ENCODE measurements at regions not wholly inside any gene's neighbourhood (a gene's known extent, or its start where the extent isn't known, plus 50 kb on each side); places are given as distances from the start of the nearest gene placed in this dataset.

GRCh38 chr17:15122857-15123256, 142.3 kb downstream of the PMP22 start:
- TF ChIP-seq FOXP4 (CRISPR knock-in tag; IDR thresholded peaks at IDR 0.05): no peak
- TF ChIP-seq ATF3 (CRISPR knock-in tag; IDR thresholded peaks at IDR 0.05): no peak
- no peak for TF ChIP-seq ZNF747 (CRISPR knock-in tag; IDR thresholded peaks at IDR 0.05; ENCODE audit: borderline replicate concordance)
- TF ChIP-seq ZNF556 (CRISPR knock-in tag; IDR thresholded peaks at IDR 0.05; ENCODE audit: borderline replicate concordance): no peak
- TF ChIP-seq CTCF (CRISPR knock-in tag; IDR thresholded peaks at IDR 0.05): no peak
- TF ChIP-seq KAT8 (CRISPR knock-in tag; IDR thresholded peaks at IDR 0.05): no peak
- no peak for TF ChIP-seq ARNT (IDR thresholded peaks at IDR 0.05)
- no peak for TF ChIP-seq EZH2 (conservative IDR thresholded peaks at IDR 0.05; ENCODE audit: low read depth, low read length)
- TF ChIP-seq RXRA (CRISPR knock-in tag; IDR thresholded peaks at IDR 0.05): no peak
- TF ChIP-seq RAD21 (CRISPR knock-in tag; IDR thresholded peaks at IDR 0.05): no peak
- TF ChIP-seq NFATC3 (CRISPR knock-in tag; IDR thresholded peaks at IDR 0.05): no peak
- no peak for TF ChIP-seq ZNF850 (CRISPR knock-in tag; conservative IDR thresholded peaks at IDR 0.05)

All from HepG2 (cell line).